GM18499 (cell line): ENCODE measurements at regions not wholly inside any gene's neighbourhood (a gene's known extent, or its start where the extent isn't known, plus 50 kb on each side); places are given as distances from the start of the nearest gene placed in this dataset.

Source experiments
- ATAC-seq: cut with Tn5 transposase; IDR thresholded peaks from one replicate; pipeline ENCODE4 v1.9.1; 2021; ENCODE audit warnings: moderate number of reproducible peaks; ENCODE audit not compliant: insufficient read depth, unreplicated experiment

GRCh38 chr20:39359981-39360620 lies 398.0 kb downstream of the DHX35 start:
- ATAC-seq, result no peak

- ATAC-seq, result peak; percentile 73
Observed at GRCh38 chr20:39358052-39358451, 395.9 kb downstream of the DHX35 start.

GRCh38 chr20:39356908-39357307 lies 394.8 kb downstream of the DHX35 start:
- no peak for ATAC-seq

- ATAC-seq, result no peak
Observed at GRCh38 chr20:39349240-39349639, 387.1 kb downstream of the DHX35 start.

GRCh38 chr20:39347626-39348025 lies 385.5 kb downstream of the DHX35 start:
- no peak for ATAC-seq

GRCh38 chr20:39342463-39342862 lies 380.3 kb downstream of the DHX35 start:
- ATAC-seq, result no peak

- ATAC-seq, result peak; percentile 88
Observed at GRCh38 chr20:39338469-39339376, 376.6 kb downstream of the DHX35 start.

GRCh38 chr20:39333211-39333610 lies 371.1 kb downstream of the DHX35 start:
- ATAC-seq, result no peak

GRCh38 chr20:39328347-39328746 lies 366.2 kb downstream of the DHX35 start:
- no peak for ATAC-seq

GRCh38 chr20:39326050-39326449 lies 363.9 kb downstream of the DHX35 start:
- ATAC-seq, result no peak

- no peak for ATAC-seq
Observed at GRCh38 chr20:39318911-39319310, 356.8 kb downstream of the DHX35 start.

- ATAC-seq, result no peak
Observed at GRCh38 chr20:39312676-39313075, 350.5 kb downstream of the DHX35 start.

- ATAC-seq, result no peak
Observed at GRCh38 chr20:39311851-39312506, 349.8 kb downstream of the DHX35 start.

GRCh38 chr20:39310363-39310995 lies 348.3 kb downstream of the DHX35 start:
- no peak for ATAC-seq

- no peak for ATAC-seq
Observed at GRCh38 chr20:39309458-39309857, 347.3 kb downstream of the DHX35 start.

- ATAC-seq, result no peak
Observed at GRCh38 chr20:39302312-39302711, 340.2 kb downstream of the DHX35 start.

- ATAC-seq, result no peak
Observed at GRCh38 chr20:39299783-39300182, 337.6 kb downstream of the DHX35 start.

- ATAC-seq, result no peak
Observed at GRCh38 chr20:39298571-39299506, 336.7 kb downstream of the DHX35 start.

- ATAC-seq, result no peak
Observed at GRCh38 chr20:39298121-39298520, 336.0 kb downstream of the DHX35 start.

- ATAC-seq, result no peak
Observed at GRCh38 chr20:39295301-39295700, 333.2 kb downstream of the DHX35 start.
